Cardiac muscle cell (in vitro differentiated cells and primary cell): ENCODE measurements at regions not wholly inside any gene's neighbourhood (a gene's known extent, or its start where the extent isn't known, plus 50 kb on each side); places are given as distances from the start of the nearest gene placed in this dataset.

Source experiments
- DNase-seq, 2 donors: peaks; one replicate each; pipeline versions ENCODE4 v3.0.0 to v3.0.0-alpha.2; 2010 to 2017; ENCODE audit warnings: low read depth in 1 of 2, low spot score in 1 of 2
- H3K27ac ChIP-seq: fragments of 200-600 bp; sonication (generic); 2 replicates; pipeline ENCODE4 v1.5.1; 2016
- H3K27me3 ChIP-seq: fragments of 200-600 bp; sonication (generic); 2 replicates; pipeline ENCODE4 v1.6.0; 2016; ENCODE audit warnings: control low read depth
- H3K36me3 ChIP-seq: fragments of 200-600 bp; sonication (generic); 2 replicates; pipeline ENCODE4 v1.5.1; 2016; ENCODE audit warnings: control low read depth
- H3K4me1 ChIP-seq: fragments of 200-600 bp; sonication (generic); 2 replicates; pipeline ENCODE4 v1.8.1; 2017; ENCODE audit warnings: low read depth, mild to moderate bottlenecking, mixed run types
- H3K4me3 ChIP-seq: fragments of 200-600 bp; sonication (generic); 2 replicates; pipeline ENCODE4 v1.5.1; 2016; ENCODE audit warnings: mild to moderate bottlenecking
- H3K9me3 ChIP-seq: fragments of 200-600 bp; sonication (generic); 2 replicates; pipeline ENCODE4 v1.5.1; 2017; ENCODE audit warnings: low read depth, mild to moderate bottlenecking, control low read depth
- TF ChIP-seq, protein P1 (sequence below): IDR thresholded peaks from 2 replicates; pipeline ENCODE4 v1.5.1; 2012; ENCODE audit warnings: low read depth, mild to moderate bottlenecking, low read length

DNA sequence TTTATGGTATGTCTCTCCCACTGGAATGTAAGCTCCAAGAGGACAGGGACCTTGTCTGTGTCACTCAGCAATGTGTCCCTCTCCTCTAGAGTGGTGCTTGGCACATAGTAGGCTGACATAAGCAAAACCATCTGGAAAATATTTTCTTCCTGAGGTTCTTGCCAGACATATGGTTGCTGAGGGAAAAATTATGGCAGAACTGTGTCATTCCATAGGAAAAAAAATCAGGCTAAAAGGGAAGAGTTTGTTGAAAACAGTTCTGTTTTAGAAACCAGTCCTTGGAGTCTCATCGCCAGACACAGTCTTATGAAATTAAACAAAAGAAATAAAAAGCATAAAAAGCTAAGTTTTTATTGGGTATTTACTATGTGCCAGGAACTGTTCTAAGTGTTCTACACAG is 60.9 kb downstream of the RTL9 start:
- no peaks in the 10 kb centered on the region for H3K36me3 ChIP-seq
- H3K4me3 ChIP-seq: no peak overlapping the region
- no peaks in the 10 kb centered on the region for H3K27me3 ChIP-seq
- TF ChIP-seq, protein P1, sequence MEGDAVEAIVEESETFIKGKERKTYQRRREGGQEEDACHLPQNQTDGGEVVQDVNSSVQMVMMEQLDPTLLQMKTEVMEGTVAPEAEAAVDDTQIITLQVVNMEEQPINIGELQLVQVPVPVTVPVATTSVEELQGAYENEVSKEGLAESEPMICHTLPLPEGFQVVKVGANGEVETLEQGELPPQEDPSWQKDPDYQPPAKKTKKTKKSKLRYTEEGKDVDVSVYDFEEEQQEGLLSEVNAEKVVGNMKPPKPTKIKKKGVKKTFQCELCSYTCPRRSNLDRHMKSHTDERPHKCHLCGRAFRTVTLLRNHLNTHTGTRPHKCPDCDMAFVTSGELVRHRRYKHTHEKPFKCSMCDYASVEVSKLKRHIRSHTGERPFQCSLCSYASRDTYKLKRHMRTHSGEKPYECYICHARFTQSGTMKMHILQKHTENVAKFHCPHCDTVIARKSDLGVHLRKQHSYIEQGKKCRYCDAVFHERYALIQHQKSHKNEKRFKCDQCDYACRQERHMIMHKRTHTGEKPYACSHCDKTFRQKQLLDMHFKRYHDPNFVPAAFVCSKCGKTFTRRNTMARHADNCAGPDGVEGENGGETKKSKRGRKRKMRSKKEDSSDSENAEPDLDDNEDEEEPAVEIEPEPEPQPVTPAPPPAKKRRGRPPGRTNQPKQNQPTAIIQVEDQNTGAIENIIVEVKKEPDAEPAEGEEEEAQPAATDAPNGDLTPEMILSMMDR: no peak
- no peak overlapping the region for H3K27ac ChIP-seq
- peaks cover 13% of the 10 kb centered on the region for H3K4me1 ChIP-seq
- H3K9me3 ChIP-seq: no peaks in the 10 kb centered on the region
- no peak for DNase-seq

DNA sequence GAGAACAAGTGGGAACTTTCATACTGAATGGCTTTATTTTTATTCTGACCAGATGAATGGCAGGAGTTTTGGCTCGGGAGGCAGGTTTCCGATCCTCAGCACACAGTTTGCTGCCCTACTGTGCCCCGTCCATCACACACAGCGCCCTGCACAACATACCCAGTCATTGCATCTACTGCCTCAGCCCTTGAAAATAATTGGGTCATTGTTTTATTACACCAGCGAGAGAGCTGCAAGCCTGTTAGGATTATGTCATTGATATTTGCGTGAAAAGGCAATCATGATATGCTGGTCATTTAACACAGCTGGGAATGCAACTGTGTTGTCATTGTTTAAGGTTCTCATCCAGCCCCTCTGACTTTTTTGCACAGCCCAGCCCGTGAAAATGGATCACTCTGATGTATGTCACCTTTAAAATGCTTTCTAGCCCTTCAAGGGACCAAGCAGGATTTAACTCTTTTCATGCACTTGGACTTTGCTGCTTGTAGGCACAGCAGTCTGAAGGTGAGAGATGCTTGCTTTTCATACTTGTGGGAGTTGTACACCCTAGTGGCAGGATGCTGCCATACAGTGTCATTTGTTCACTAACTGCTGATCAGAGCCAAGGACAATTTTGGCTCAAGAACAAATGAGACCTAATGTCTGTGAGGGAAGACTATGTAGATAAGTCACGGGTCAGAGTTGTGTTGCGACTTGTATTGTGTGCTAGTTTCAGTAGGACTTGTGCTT is 62.3 kb downstream of the RTL9 start:
- peaks cover 3% of the 10 kb centered on the region for H3K4me1 ChIP-seq
- no peaks in the 10 kb centered on the region for H3K9me3 ChIP-seq
- DNase-seq: no peak
- no peak overlapping the region for H3K27ac ChIP-seq
- no peaks in the 10 kb centered on the region for H3K27me3 ChIP-seq
- TF ChIP-seq, protein P1: no peak
- H3K36me3 ChIP-seq: no peaks in the 10 kb centered on the region
- H3K4me3 ChIP-seq: no peak overlapping the region

DNA sequence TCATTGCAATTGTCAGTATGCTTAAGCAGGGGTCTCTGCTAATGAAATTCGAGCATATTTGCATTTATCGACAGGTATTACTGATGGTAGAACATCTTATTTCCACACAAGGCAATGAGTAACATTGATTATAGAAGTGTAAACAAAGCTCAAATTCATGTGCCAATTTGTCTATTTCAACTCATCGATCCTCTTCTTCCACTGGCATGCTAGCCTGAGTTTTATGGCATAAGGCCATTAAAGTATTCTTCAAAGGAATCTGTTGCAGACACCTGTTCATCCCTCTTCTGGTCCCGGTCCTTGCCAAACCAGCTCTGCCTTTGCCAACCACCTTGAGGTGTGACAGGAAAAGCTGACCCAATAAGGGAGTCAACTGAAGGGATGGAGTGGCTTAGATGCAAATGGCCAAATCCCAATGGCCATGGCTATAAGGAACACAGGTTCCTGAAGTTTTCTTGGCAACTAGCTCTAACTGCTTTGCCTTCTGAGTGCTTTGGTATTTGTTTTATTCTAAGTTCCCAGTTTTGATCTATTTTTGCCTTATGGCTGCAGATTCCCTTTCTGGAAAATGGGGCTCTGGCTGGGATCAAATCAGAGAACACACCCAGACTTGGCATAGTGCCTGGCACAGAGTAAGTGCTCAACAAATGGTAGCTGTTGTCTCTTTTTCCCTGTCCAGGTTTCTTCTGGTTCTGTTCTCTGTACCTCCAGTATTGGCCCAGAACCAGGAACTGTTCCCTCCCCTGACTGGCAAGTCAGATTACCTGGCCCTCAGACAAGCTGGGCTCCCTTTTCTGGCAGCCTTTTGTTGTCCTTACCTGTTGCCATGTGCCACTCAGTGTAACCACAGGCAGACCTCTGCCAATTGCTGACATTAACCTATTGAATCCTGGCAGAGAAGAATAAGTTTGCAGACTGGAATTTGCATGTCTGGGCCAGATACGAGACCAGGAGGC is 63.1 kb downstream of the RTL9 start:
- H3K4me3 ChIP-seq: no peak overlapping the region
- H3K9me3 ChIP-seq: no peaks in the 10 kb centered on the region
- peaks cover 3% of the 10 kb centered on the region for H3K4me1 ChIP-seq
- DNase-seq: no peak
- no peak overlapping the region for H3K27ac ChIP-seq
- H3K36me3 ChIP-seq: no peaks in the 10 kb centered on the region
- TF ChIP-seq, protein P1: no peak
- H3K27me3 ChIP-seq: no peaks in the 10 kb centered on the region

DNA sequence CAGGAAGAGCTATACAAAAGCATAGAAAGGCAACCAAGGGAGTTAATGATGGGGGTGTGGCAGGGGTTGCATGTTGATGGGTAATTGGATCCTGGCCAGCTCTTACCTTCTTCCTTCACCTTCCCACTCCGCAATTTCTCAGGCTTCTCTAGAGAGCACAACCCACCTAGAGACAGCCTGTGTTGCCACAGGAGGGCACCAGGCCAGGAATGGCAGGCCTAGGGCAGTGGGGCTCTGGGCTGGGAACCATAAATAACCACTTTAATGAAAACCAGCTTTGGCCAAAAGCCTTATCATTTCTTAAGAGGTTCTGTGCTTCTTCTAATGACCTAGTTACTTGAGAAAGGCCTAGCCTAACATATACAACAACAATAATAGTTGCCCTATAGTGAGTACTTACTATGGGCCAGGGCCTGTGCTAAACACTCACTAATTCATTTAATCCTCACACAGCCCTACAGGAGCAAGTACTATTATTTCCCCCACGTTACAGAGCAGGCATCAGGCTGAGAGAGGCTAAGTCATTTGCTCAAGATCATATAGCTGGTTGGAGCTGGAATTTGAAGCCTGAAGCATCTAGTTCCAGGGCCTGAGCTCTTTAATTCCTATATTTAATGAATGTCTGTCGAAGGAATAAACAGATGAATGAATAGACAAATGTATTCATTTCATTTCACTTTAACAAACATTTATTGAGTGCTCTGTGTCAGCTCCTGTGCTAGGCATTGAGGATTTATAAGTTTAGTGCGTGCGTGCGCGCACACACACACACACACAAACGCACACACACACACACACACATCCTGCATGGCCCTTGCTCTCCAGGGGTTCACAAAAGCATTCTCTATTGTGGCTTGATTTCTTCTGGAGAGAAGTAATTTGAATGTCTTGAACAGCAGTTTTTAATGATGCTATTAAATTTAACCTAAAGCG is 66.8 kb downstream of the RTL9 start:
- TF ChIP-seq, protein P1: no peak
- H3K4me3 ChIP-seq: no peak overlapping the region
- DNase-seq: no peak
- no peaks in the 10 kb centered on the region for H3K4me1 ChIP-seq
- no peak overlapping the region for H3K27ac ChIP-seq
- H3K36me3 ChIP-seq: no peaks in the 10 kb centered on the region
- no peaks in the 10 kb centered on the region for H3K9me3 ChIP-seq
- H3K27me3 ChIP-seq: no peaks in the 10 kb centered on the region

GRCh38 chrX:110426155-110426504 is 67.5 kb downstream of the RTL9 start:
- no peaks in the 10 kb centered on the region for H3K4me1 ChIP-seq

More at GRCh38 chrX:110426155-110426504, 67.5 kb downstream of the RTL9 start:
- Histone ChIP-seq H3K27ac (no peak overlapping the region), H3K4me3 (no peak overlapping the region), H3K36me3 (no peaks in the 10 kb centered on the region), H3K27me3 (no peaks in the 10 kb centered on the region), H3K9me3 (no peaks in the 10 kb centered on the region)
- TF ChIP-seq, protein P1: no peak
- no peak for DNase-seq
